ENCODE measurements at regions not wholly inside any gene's neighbourhood (a gene's known extent, or its start where the extent isn't known, plus 50 kb on each side); places are given as distances from the start of the nearest gene placed in this dataset.
A peak's percentile ranks its signal among the peaks of the same experiment; 100 is the strongest.

GRCh38 chr5:165630261-165630778 is 2124.9 kb downstream of the MAT2B start:
- TF ChIP-seq, protein P1, sequence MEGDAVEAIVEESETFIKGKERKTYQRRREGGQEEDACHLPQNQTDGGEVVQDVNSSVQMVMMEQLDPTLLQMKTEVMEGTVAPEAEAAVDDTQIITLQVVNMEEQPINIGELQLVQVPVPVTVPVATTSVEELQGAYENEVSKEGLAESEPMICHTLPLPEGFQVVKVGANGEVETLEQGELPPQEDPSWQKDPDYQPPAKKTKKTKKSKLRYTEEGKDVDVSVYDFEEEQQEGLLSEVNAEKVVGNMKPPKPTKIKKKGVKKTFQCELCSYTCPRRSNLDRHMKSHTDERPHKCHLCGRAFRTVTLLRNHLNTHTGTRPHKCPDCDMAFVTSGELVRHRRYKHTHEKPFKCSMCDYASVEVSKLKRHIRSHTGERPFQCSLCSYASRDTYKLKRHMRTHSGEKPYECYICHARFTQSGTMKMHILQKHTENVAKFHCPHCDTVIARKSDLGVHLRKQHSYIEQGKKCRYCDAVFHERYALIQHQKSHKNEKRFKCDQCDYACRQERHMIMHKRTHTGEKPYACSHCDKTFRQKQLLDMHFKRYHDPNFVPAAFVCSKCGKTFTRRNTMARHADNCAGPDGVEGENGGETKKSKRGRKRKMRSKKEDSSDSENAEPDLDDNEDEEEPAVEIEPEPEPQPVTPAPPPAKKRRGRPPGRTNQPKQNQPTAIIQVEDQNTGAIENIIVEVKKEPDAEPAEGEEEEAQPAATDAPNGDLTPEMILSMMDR (IDR thresholded peaks at IDR 0.05; ENCODE audit: poor library complexity) = peak; percentile 93
- TF ChIP-seq EZH2 (IDR thresholded peaks at IDR 0.05; ENCODE audit: borderline replicate concordance) (no peak), EZH2phosphoT487 (IDR thresholded peaks at IDR 0.05; ENCODE audit: low read depth, severe bottlenecking, unreplicated experiment) (no peak)
- H3K36me3 ChIP-seq (replicated peaks; ENCODE audit: insufficient read depth, low read depth) = no peaks in the 10 kb centered on the region
- no peaks in the 10 kb centered on the region for H4K20me1 ChIP-seq (ENCODE audit: insufficient read depth, poor library complexity, severe bottlenecking)
- H3K27ac ChIP-seq = no peak overlapping the region
- peaks cover 4% of the 10 kb centered on the region for H3K4me1 ChIP-seq (ENCODE audit: insufficient read depth)
- 14% methylated on average over 9 of the region's 9 CpGs for WGBS (ENCODE audit: low lambda C conversion rate, missing lambda C conversion rate)
- H3K9me2 ChIP-seq (replicated peaks; ENCODE audit: insufficient read depth) = no peaks in the 10 kb centered on the region
- H3K4me2 ChIP-seq = peak overlapping the region; percentile 53
- peak overlapping the region; percentile 31 for H2AFZ ChIP-seq
- H3K27me3 ChIP-seq = no peaks in the 10 kb centered on the region
- no peaks in the 10 kb centered on the region for H3K9me3 ChIP-seq (ENCODE audit: low read depth)
- peak; percentile 84 for DNase-seq (ENCODE audit: low spot score)
- no peaks in the 10 kb centered on the region for H3K79me2 ChIP-seq
- H3K4me3 ChIP-seq = no peak overlapping the region

DNA sequence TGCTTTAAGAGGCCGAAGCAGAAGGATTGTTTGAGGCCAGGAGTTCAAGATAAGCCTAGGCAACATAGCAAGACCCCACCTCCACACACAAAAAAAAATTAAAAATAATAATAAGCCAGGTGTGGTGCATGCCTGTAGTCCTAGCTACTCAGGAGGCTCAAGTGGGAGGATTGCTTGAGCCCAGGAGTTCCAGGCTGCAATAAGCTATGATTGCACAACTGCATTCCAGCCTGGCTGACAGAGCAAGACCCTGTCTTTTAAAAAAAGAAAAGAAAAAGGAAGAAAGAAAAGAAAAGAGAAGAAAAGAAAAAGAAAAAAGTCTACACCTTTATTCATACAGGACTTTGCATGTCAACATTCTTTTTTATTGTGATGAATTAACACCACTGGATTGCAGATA is 2125.8 kb downstream of the MAT2B start:
- 21% methylated on average over 1 of the region's 1 CpG for WGBS (ENCODE audit: low lambda C conversion rate, missing lambda C conversion rate)
- Histone ChIP-seq H4K20me1 (ENCODE audit: insufficient read depth, poor library complexity, severe bottlenecking) (no peaks in the 10 kb centered on the region), H3K27me3 (no peaks in the 10 kb centered on the region), H3K4me2 (no peak overlapping the region), H3K9me3 (ENCODE audit: low read depth) (no peaks in the 10 kb centered on the region), H2AFZ (no peak overlapping the region), H3K4me1 (ENCODE audit: insufficient read depth) (peaks cover 4% of the 10 kb centered on the region), H3K36me3 (replicated peaks; ENCODE audit: insufficient read depth, low read depth) (no peaks in the 10 kb centered on the region), H3K9me2 (replicated peaks; ENCODE audit: insufficient read depth) (no peaks in the 10 kb centered on the region), H3K79me2 (no peaks in the 10 kb centered on the region), H3K4me3 (no peak overlapping the region), H3K27ac (no peak overlapping the region)
- TF ChIP-seq EZH2phosphoT487 (IDR thresholded peaks at IDR 0.05; ENCODE audit: low read depth, severe bottlenecking, unreplicated experiment) = no peak
- no peak for DNase-seq (ENCODE audit: low spot score)

- Histone ChIP-seq H2AFZ (no peak overlapping the region), H3K27me3 (no peaks in the 10 kb centered on the region), H3K9me3 (ENCODE audit: low read depth) (no peaks in the 10 kb centered on the region), H3K79me2 (no peaks in the 10 kb centered on the region), H3K27ac (no peak overlapping the region), H4K20me1 (ENCODE audit: insufficient read depth, poor library complexity, severe bottlenecking) (no peaks in the 10 kb centered on the region), H3K4me2 (no peak overlapping the region), H3K36me3 (replicated peaks; ENCODE audit: insufficient read depth, low read depth) (no peaks in the 10 kb centered on the region), H3K4me1 (ENCODE audit: insufficient read depth) (no peaks in the 10 kb centered on the region), H3K9me2 (replicated peaks; ENCODE audit: insufficient read depth) (no peaks in the 10 kb centered on the region), H3K4me3 (no peak overlapping the region)
- DNase-seq (ENCODE audit: low spot score) = no peak
- 78% methylated on average over 2 of the region's 2 CpGs for WGBS (ENCODE audit: low lambda C conversion rate, missing lambda C conversion rate)
- TF ChIP-seq, protein P1 (IDR thresholded peaks at IDR 0.05; ENCODE audit: poor library complexity) = no peak
- TF ChIP-seq EZH2phosphoT487 (IDR thresholded peaks at IDR 0.05; ENCODE audit: low read depth, severe bottlenecking, unreplicated experiment) = no peak
- TF ChIP-seq EZH2 (IDR thresholded peaks at IDR 0.05; ENCODE audit: borderline replicate concordance) = no peak
Observed at GRCh38 chr5:165642366-165642765, 2136.9 kb downstream of the MAT2B start.

- Histone ChIP-seq H3K27ac (no peak overlapping the region), H4K20me1 (ENCODE audit: insufficient read depth, poor library complexity, severe bottlenecking) (no peaks in the 10 kb centered on the region), H3K36me3 (replicated peaks; ENCODE audit: insufficient read depth, low read depth) (no peaks in the 10 kb centered on the region), H3K27me3 (no peaks in the 10 kb centered on the region), H3K9me3 (ENCODE audit: low read depth) (no peaks in the 10 kb centered on the region), H3K9me2 (replicated peaks; ENCODE audit: insufficient read depth) (no peaks in the 10 kb centered on the region), H3K4me1 (ENCODE audit: insufficient read depth) (no peaks in the 10 kb centered on the region), H3K79me2 (no peaks in the 10 kb centered on the region), H3K4me3 (no peak overlapping the region), H2AFZ (no peak overlapping the region), H3K4me2 (no peak overlapping the region)
- WGBS (ENCODE audit: low lambda C conversion rate, missing lambda C conversion rate) = 68% methylated on average over 3 of the region's 3 CpGs
- DNase-seq (ENCODE audit: low spot score) = no peak
- TF ChIP-seq EZH2phosphoT487 (IDR thresholded peaks at IDR 0.05; ENCODE audit: low read depth, severe bottlenecking, unreplicated experiment) (no peak), EZH2 (IDR thresholded peaks at IDR 0.05; ENCODE audit: borderline replicate concordance) (no peak)
- TF ChIP-seq, protein P1 (IDR thresholded peaks at IDR 0.05; ENCODE audit: poor library complexity) = no peak
Observed at GRCh38 chr5:165665735-165666400, 2160.4 kb downstream of the MAT2B start.

All from hepatocyte (in vitro differentiated cells).